Astrocyte (in vitro differentiated cells and primary cell): ENCODE measurements at regions not wholly inside any gene's neighbourhood (a gene's known extent, or its start where the extent isn't known, plus 50 kb on each side); places are given as distances from the start of the nearest gene placed in this dataset.
A peak's percentile ranks its signal among the peaks of the same experiment; 100 is the strongest.

ENCODE experiments used
- DNase-seq: peaks from one replicate; pipeline ENCODE4 v3.0.0-alpha.2; 2010; ENCODE audit warnings: low read depth
- FAIRE-seq: peaks from 2 replicates; lab custom pipeline; 2011; peaks lifted over from hg19 to GRCh38; lab: Jason Lieb, UNC
- H2AFZ ChIP-seq: 2 replicates; pipeline ENCODE4 v1.6.0; 2012; ENCODE audit warnings: low read depth, low read length, inconsistent platforms
- H3K27ac ChIP-seq: 2 replicates; pipeline ENCODE4 v1.5.1; 2011; ENCODE audit warnings: low read depth, low read length, inconsistent platforms
- H3K27me3 ChIP-seq: 2 replicates; pipeline ENCODE4 v1.6.0; 2011; ENCODE audit warnings: low read length, inconsistent platforms; ENCODE audit not compliant: insufficient read depth
- H3K36me3 ChIP-seq: 2 replicates; pipeline ENCODE4 v1.5.1; 2011; ENCODE audit warnings: low read length, inconsistent platforms; ENCODE audit not compliant: insufficient read depth
- H3K4me1 ChIP-seq: 2 replicates; pipeline ENCODE4 v1.5.1; 2011; ENCODE audit warnings: low read length, inconsistent platforms; ENCODE audit not compliant: insufficient read depth
- H3K4me2 ChIP-seq: 2 replicates; pipeline ENCODE4 v1.6.0; 2012; ENCODE audit warnings: low read length, inconsistent platforms
- H3K4me3 ChIP-seq: 2 replicates; pipeline ENCODE4 v1.5.1; 2011; ENCODE audit warnings: low read depth, mild to moderate bottlenecking, low read length, inconsistent platforms; ENCODE audit not compliant: insufficient read depth
- H3K79me2 ChIP-seq: 2 replicates; pipeline ENCODE4 v1.6.0; 2012; ENCODE audit warnings: mild to moderate bottlenecking, low read length, inconsistent platforms; ENCODE audit not compliant: insufficient read depth
- H3K9ac ChIP-seq: 2 replicates; pipeline ENCODE4 v1.6.0; 2012; ENCODE audit warnings: mild to moderate bottlenecking, low read length, inconsistent platforms
- H3K9me3 ChIP-seq: 2 replicates; pipeline ENCODE4 v1.5.1; 2012; ENCODE audit warnings: low read depth, mild to moderate bottlenecking, low read length, inconsistent platforms; ENCODE audit not compliant: insufficient read depth
- H4K20me1 ChIP-seq: 2 replicates; pipeline ENCODE4 v1.6.0; 2012; ENCODE audit warnings: low read length, inconsistent platforms; ENCODE audit not compliant: insufficient read depth
- H3K27ac Mint-ChIP-seq: one replicate; pipeline ENCODE4 v1.8.0; 2021; ENCODE audit warnings: mild to moderate bottlenecking, mixed read lengths; ENCODE audit not compliant: unreplicated experiment
- H3K27me3 Mint-ChIP-seq: one replicate; pipeline ENCODE4 v1.8.0; 2021; ENCODE audit warnings: low read depth, mixed read lengths; ENCODE audit not compliant: unreplicated experiment
- H3K36me3 Mint-ChIP-seq: one replicate; pipeline ENCODE4 v1.8.0; 2021; ENCODE audit warnings: low read depth, mixed read lengths; ENCODE audit not compliant: unreplicated experiment
- H3K4me1 Mint-ChIP-seq: one replicate; pipeline ENCODE4 v1.8.0; 2021; ENCODE audit warnings: low read depth, mixed read lengths; ENCODE audit not compliant: unreplicated experiment
- H3K4me3 Mint-ChIP-seq: one replicate; pipeline ENCODE4 v1.8.0; 2021; ENCODE audit warnings: mild to moderate bottlenecking, moderate library complexity, mixed read lengths; ENCODE audit not compliant: unreplicated experiment
- H3K9me3 Mint-ChIP-seq: one replicate; pipeline ENCODE4 v1.8.0; 2021; ENCODE audit warnings: mild to moderate bottlenecking, mixed read lengths; ENCODE audit not compliant: unreplicated experiment
- CTCF ChIP-seq: IDR thresholded peaks from 2 replicates; pipeline ENCODE4 v1.5.1; 2011; ENCODE audit warnings: low read depth, mild to moderate bottlenecking, inconsistent platforms, low read length, moderate library complexity; ENCODE audit not compliant: insufficient read depth
- EZH2 ChIP-seq: IDR thresholded peaks from 2 replicates; pipeline ENCODE4 v1.6.1; 2012; ENCODE audit warnings: mild to moderate bottlenecking, low read length, inconsistent platforms; ENCODE audit not compliant: insufficient read depth

DNA sequence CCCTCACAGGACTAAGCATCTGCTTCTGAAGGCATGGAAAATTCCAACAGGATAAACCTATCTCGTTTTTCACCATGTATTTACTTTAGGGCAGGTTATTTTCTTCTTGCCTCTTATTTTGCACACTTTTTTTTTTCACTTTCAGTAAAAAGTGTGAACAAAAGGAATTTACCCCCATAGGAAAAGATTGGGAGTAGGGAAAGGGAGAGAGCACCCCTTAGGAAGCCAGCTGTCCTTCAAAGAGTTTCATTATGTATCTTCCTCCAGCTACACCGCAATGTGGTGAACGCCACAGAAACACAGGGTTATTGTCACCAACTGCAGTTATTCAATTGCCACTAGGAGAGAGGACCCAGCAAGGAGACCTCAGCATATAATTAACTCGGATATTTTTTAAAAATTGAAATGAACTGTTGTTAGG, 286.2 kb upstream of the VRK2 start:
- H3K36me3 ChIP-seq: no peaks in the 10 kb centered on the region
- no peak overlapping the region for H3K27ac ChIP-seq
- peak overlapping the region; percentile 92 for H3K27ac Mint-ChIP-seq
- DNase-seq (no peak), FAIRE-seq (no peak)
- H3K4me2 ChIP-seq: peak overlapping the region; percentile 90
- peak overlapping the region; percentile 89 for H2AFZ ChIP-seq
- H4K20me1 ChIP-seq: no peaks in the 10 kb centered on the region
- H3K4me3 ChIP-seq: peak overlapping the region; percentile 56
- H3K9me3 ChIP-seq: no peaks in the 10 kb centered on the region
- H3K9me3 Mint-ChIP-seq: no peaks in the 10 kb centered on the region
- H3K4me1 Mint-ChIP-seq: peaks cover 9% of the 10 kb centered on the region
- H3K36me3 Mint-ChIP-seq: no peaks in the 10 kb centered on the region
- H3K79me2 ChIP-seq: no peaks in the 10 kb centered on the region
- H3K9ac ChIP-seq: peak overlapping the region; percentile 75
- H3K27me3 Mint-ChIP-seq: no peaks in the 10 kb centered on the region
- peak overlapping the region; percentile 64 for H3K4me3 Mint-ChIP-seq
- no peak for TF ChIP-seq CTCF
- TF ChIP-seq EZH2: no peak
- H3K4me1 ChIP-seq: peaks cover 3% of the 10 kb centered on the region
- H3K27me3 ChIP-seq: no peaks in the 10 kb centered on the region

GRCh38 chr2:57776916-57777315, 269.7 kb upstream of the VRK2 start:
- no peaks in the 10 kb centered on the region for H3K27me3 ChIP-seq
- TF ChIP-seq EZH2 (no peak), CTCF (no peak)
- H3K79me2 ChIP-seq: no peaks in the 10 kb centered on the region
- Mint-ChIP-seq H3K27ac (no peak overlapping the region), H3K4me1 (no peaks in the 10 kb centered on the region), H3K4me3 (no peak overlapping the region), H3K36me3 (no peaks in the 10 kb centered on the region), H3K27me3 (no peaks in the 10 kb centered on the region), H3K9me3 (no peaks in the 10 kb centered on the region)
- H3K36me3 ChIP-seq: no peaks in the 10 kb centered on the region
- no peak overlapping the region for H3K27ac ChIP-seq
- H3K4me1 ChIP-seq: no peaks in the 10 kb centered on the region
- H3K9ac ChIP-seq: no peak overlapping the region
- no peaks in the 10 kb centered on the region for H3K9me3 ChIP-seq
- no peak overlapping the region for H3K4me3 ChIP-seq
- DNase-seq (no peak), FAIRE-seq (no peak)
- no peaks in the 10 kb centered on the region for H4K20me1 ChIP-seq
- H2AFZ ChIP-seq: no peak overlapping the region
- no peak overlapping the region for H3K4me2 ChIP-seq

DNA sequence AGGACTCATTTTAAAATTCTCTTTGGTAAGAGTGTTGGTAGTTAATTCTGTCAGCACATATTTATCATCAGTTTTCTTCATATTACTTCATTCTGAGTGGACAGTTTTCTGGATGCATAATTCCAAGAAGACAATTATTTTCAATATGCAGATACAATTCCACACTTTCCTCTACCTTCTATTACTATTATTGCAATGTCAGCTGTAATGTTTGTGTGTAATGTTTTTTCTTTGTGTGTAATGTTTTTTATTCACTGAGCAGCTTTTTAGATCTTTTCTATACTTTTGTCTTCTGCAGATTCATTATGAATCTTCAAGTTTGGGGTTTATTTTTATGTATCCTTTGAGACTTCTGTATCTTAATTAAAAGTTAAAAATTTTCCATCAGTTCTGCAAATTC, 264.0 kb upstream of the VRK2 start:
- DNase-seq: no peak
- H3K27me3 Mint-ChIP-seq: no peaks in the 10 kb centered on the region
- no peak for FAIRE-seq
- H3K9me3 ChIP-seq: no peaks in the 10 kb centered on the region
- H3K27me3 ChIP-seq: no peaks in the 10 kb centered on the region
- H3K4me2 ChIP-seq: no peak overlapping the region
- H3K4me1 Mint-ChIP-seq: no peaks in the 10 kb centered on the region
- H3K4me3 ChIP-seq: no peak overlapping the region
- H4K20me1 ChIP-seq: no peaks in the 10 kb centered on the region
- H3K9ac ChIP-seq: no peak overlapping the region
- H3K27ac Mint-ChIP-seq: no peak overlapping the region
- H2AFZ ChIP-seq: no peak overlapping the region
- no peaks in the 10 kb centered on the region for H3K4me1 ChIP-seq
- no peak for TF ChIP-seq EZH2
- TF ChIP-seq CTCF: no peak
- H3K9me3 Mint-ChIP-seq: no peaks in the 10 kb centered on the region
- no peak overlapping the region for H3K4me3 Mint-ChIP-seq
- H3K36me3 Mint-ChIP-seq: no peaks in the 10 kb centered on the region
- no peaks in the 10 kb centered on the region for H3K79me2 ChIP-seq
- no peaks in the 10 kb centered on the region for H3K36me3 ChIP-seq
- no peak overlapping the region for H3K27ac ChIP-seq
